ENCODE measurements at regions not wholly inside any gene's neighbourhood (a gene's known extent, or its start where the extent isn't known, plus 50 kb on each side); places are given as distances from the start of the nearest gene placed in this dataset.
"Not testable (repeated sequence)": the region's sequence is repeated elsewhere in the genome, so short reads cannot be mapped to it uniquely, and the experiment has no call there.

- no peak for DNase-seq (ENCODE audit: low spot score)
Measured at GRCh38 chr2:235399895-235400294, 93.9 kb upstream of the AGAP1 start.

DNA sequence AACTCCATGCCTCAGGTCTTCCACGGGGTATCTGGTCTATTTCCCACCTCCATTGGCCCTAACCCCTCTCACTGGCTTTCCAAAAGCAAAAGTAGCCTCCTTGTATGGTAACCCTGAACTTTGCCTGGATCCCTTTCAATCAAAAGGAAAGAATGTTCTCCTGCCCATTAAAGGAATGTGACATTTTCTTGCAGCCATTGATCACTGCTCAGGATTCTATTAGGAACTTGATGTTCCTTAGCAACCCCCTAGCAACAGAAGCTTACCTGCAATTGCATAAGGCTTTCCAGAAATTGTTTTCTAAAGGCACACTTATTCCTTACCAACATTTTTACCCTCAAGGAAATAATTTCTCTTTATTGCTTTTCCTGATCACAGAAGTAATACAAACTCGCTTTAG lies 91.4 kb upstream of the AGAP1 start:
- no peak for DNase-seq (ENCODE audit: low spot score)

DNA sequence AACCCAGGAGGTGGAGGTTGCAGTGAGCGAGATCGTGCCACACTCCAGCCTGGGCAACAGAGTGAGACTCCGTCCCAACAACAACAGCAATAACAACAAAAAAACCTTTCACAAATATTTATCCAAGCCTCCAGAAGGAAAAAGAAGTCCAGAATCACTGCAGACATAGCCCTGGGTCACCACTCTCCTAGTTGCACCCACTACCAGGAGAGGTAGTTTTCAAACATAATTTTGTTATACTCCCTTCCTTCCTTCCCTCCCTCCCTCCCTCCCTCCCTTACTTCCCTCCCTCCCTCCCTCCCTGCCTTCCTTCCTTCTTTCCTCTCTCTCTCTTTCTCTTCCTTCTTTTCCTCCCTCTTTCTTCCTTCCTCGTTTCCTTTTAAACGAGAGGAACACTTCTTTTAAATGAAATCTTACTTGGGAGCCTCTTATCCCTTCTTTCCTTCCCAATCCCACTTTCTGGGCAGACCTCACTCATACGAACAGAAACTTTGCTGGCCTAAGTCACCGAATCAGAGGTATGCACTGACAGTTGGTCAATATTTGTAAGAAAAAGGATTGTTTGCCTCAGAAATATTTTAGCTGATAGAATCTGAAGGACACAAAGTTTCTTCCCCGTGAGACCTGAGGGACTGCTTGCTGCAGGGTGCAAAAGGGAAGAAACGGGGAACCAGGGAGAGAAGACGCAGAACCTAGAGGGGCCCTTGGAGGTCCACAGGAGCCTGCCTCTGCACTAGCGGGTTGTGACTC lies 88.1 kb upstream of the AGAP1 start:
- no peak for DNase-seq (ENCODE audit: low spot score)

DNA sequence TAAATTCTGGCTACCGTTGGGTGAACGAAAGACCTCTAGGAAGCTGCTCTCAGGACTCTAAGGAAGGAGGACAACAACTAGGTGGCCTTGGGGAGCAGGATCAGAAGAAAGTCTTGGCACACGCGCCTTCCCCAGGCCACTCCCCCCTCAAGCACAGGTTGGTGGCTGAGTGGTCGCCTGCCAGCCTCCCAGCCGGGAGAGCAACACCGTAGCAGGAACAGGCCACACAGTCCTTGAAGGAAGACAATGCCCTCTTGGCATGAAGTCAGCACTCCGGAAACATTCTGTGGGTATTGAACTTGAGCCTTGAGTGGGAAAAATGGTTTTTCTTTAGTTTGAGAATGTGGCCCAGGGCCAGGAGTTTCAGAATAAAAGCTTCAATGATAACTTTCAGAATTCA lies 87.4 kb upstream of the AGAP1 start:
- no peak for DNase-seq (ENCODE audit: low spot score)

DNA sequence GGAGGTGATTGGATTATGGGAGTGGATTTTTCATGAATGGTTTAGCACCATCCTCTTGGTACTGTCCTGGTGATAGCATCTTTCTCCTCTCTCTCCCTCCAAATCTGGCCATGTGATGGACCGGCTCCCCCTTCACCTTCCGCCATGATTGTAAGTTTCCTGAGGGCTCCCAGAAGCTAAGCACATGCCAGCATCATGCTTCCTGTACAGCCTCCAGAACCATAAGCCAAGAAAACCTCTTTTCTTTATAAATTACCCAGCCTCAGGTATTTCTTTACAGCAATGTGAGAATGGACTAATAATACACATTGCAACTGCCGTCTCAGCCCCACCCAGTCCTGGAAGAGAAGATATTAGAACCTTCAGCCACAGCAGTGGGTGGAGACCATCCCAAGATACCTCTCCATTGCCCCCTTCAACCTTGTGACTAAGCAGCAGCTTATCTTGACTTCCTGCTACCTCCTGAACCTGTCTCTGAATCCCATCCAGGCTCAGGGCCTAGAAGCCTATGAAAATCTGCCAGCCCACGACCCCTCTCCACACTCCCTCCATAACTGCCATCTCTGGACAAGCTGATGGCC lies 81.8 kb upstream of the AGAP1 start:
- DNase-seq (ENCODE audit: low spot score): no peak

DNA sequence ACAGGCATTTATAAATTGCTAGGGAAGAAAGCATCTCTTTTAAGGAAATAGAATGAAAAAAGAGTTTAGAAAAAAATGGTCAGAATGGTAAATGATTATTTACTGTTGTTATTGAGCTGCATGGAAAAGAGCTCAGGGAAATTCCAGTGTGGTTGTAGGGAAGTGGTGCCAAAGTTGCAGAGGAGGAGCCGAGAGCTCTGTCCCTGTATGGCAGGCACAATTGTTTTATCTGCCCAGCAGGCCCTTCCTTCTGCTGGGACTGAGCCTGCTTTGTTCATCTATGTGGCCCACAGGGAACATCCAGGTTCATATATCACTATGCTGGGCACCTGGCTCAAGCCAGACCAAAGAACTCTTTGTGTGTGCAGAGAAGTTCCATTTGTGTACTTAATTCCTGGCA lies 80.8 kb upstream of the AGAP1 start:
- no peak for DNase-seq (ENCODE audit: low spot score)

- no peak for DNase-seq (ENCODE audit: low spot score)
Measured at GRCh38 chr2:235414422-235414821, 79.4 kb upstream of the AGAP1 start.

- DNase-seq (ENCODE audit: low spot score): no peak
Measured at GRCh38 chr2:235416858-235417499, 76.9 kb upstream of the AGAP1 start.

GRCh38 chr2:235418918-235419317 lies 74.9 kb upstream of the AGAP1 start:
- DNase-seq (ENCODE audit: low spot score): no peak

- no peak for DNase-seq (ENCODE audit: low spot score)
Measured at GRCh38 chr2:235419996-235420395, 73.8 kb upstream of the AGAP1 start.

- DNase-seq (ENCODE audit: low spot score): no peak
Measured at GRCh38 chr2:235421618-235422017, 72.2 kb upstream of the AGAP1 start.

GRCh38 chr2:235430366-235431083 lies 63.3 kb upstream of the AGAP1 start:
- DNase-seq (ENCODE audit: low spot score): no peak

DNA sequence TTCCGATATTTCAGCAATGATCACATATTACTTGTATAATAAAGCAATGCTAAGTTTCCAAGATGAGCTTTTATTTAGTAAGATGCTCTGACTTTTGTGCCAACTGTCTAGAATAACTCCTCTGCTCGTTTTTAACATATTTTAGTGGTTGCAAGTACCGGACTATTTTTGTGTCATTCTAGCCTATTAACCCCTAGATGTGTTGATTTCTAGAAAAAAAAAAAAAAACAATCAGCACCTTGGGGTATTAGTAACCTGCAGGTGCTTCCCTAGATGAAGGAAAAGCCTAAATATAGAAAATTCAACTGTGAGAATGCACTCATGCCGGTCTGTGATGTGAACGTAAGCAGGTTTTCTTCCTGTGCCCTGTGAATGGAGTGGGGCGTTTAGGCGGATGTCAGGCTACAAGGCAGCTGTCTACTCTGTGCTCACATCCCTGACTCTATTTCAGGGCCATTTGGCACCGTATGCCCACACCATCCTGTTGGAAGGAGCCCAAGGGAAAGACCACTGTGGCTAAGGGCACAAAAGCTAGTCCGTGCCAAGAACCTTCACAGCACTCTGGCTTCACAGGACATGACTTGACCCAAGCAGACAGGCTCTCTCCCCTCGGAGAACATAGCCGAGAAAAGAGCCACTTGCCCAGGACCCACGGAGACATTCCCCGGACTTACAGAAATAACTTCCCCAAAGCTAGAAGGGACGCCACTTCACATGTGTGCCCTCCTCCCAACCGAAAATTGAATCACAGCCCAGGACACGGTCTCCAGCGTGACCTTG lies 60.9 kb upstream of the AGAP1 start:
- DNase-seq (ENCODE audit: low spot score): no peak

GRCh38 chr2:235433860-235434259 lies 60.0 kb upstream of the AGAP1 start:
- no peak for DNase-seq (ENCODE audit: low spot score)

- no peak for DNase-seq (ENCODE audit: low spot score)
Measured at GRCh38 chr2:235439959-235440662, 53.7 kb upstream of the AGAP1 start.

- DNase-seq (ENCODE audit: low spot score): not testable (repeated sequence)
Measured at GRCh38 chr2:235443580-235443979, 50.3 kb upstream of the AGAP1 start.

All from germinal center (tissue), 1 donor.